ENCODE measurements at regions not wholly inside any gene's neighbourhood (a gene's known extent, or its start where the extent isn't known, plus 50 kb on each side); places are given as distances from the start of the nearest gene placed in this dataset.

DNA sequence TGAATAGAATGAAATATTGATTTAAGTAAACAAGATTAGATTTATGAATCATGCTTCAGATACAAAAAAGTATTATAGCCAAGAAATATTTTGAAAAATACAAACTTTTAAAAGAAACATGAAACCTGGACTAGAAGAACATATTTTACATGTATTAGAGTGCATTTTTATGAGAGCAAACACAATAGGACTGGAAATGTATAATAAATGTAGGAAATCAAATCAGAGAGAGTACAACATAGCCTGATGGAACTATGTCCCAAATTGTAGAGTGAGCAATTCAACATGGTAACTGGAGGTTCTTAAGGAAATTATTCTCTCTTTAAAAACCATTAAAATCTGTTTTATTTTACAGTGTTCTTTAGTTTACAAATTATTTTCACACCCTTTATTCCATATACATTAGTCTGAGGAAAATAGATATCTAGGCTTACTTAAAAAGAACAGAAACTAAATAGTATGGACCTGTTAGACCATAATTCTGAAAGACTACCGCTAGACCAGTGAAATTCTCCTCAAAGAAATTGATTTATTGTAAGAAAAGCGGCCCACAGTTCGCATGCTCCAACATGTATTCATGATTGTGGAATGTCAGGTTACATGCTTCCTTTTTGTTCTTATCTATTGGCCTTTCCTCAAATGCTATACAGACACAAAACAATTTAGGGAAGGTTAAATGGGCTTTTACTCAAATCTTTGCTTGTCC is 1526.5 kb upstream of the SLC10A2 start:
- Histone ChIP-seq H3K9ac (ENCODE audit: low read length in 5 of 5) (no peak overlapping the region), H3K9me3 (ENCODE audit: control insufficient read depth in 5 of 5, low read length in 5 of 5) (no peaks in the 10 kb centered on the region), H3K4me3 (ENCODE audit: low read depth in 1 of 5, low read length in 5 of 5) (no peak overlapping the region), H3K27me3 (ENCODE audit: control insufficient read depth in 5 of 5, insufficient read depth in 4 of 5, low read length in 5 of 5) (no peaks in the 10 kb centered on the region), H3K27ac (ENCODE audit: low read depth, low read length) (no peak overlapping the region), H3K4me1 (ENCODE audit: control insufficient read depth in 5 of 5, insufficient read depth in 5 of 5, low read length in 5 of 5) (no peaks in the 10 kb centered on the region), H3K36me3 (ENCODE audit: control insufficient read depth in 5 of 5, insufficient read depth in 5 of 5, low read length in 5 of 5) (no peaks in the 10 kb centered on the region)

DNA sequence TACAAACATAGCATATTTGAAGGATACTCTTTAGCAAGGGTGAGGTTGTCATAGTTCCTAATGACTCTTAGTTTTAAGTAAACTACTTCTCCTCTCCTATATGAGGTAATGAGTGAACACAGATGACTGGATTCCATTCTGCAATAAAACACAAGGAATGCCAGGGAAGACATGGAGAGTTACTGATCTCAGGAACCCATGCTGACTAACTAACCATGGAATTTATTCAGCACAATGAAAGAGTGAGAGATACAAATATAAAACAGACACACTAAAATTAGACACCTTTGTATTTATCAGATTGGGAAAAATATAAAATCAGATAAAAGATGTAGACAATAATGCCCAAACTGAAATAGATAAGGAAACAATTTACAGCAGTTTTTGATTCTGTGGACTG is 1525.9 kb upstream of the SLC10A2 start:
- Histone ChIP-seq H3K36me3 (ENCODE audit: control insufficient read depth in 5 of 5, insufficient read depth in 5 of 5, low read length in 5 of 5) (no peaks in the 10 kb centered on the region), H3K9ac (ENCODE audit: low read length in 5 of 5) (no peak overlapping the region), H3K9me3 (ENCODE audit: control insufficient read depth in 5 of 5, low read length in 5 of 5) (no peaks in the 10 kb centered on the region), H3K4me1 (ENCODE audit: control insufficient read depth in 5 of 5, insufficient read depth in 5 of 5, low read length in 5 of 5) (no peaks in the 10 kb centered on the region), H3K27me3 (ENCODE audit: control insufficient read depth in 5 of 5, insufficient read depth in 4 of 5, low read length in 5 of 5) (no peaks in the 10 kb centered on the region), H3K4me3 (ENCODE audit: low read depth in 1 of 5, low read length in 5 of 5) (no peak overlapping the region), H3K27ac (ENCODE audit: low read depth, low read length) (no peak overlapping the region)

- no peaks in the 10 kb centered on the region for H3K36me3 ChIP-seq (ENCODE audit: control insufficient read depth in 5 of 5, insufficient read depth in 5 of 5, low read length in 5 of 5)
- H3K4me1 ChIP-seq (ENCODE audit: control insufficient read depth in 5 of 5, insufficient read depth in 5 of 5, low read length in 5 of 5): peaks cover 0 to 6% (median 4%) of the 10 kb centered on the region in 5 donors
- H3K9me3 ChIP-seq (ENCODE audit: control insufficient read depth in 5 of 5, low read length in 5 of 5): no peaks in the 10 kb centered on the region
- H3K27ac ChIP-seq (ENCODE audit: low read depth, low read length): no peak overlapping the region
- no peaks in the 10 kb centered on the region for H3K27me3 ChIP-seq (ENCODE audit: control insufficient read depth in 5 of 5, insufficient read depth in 4 of 5, low read length in 5 of 5)
- peak overlapping the region in 1 of 5 donors; percentile 16 for H3K4me3 ChIP-seq (ENCODE audit: low read depth in 1 of 5, low read length in 5 of 5)
- no peak overlapping the region for H3K9ac ChIP-seq (ENCODE audit: low read length in 5 of 5)
Measured at GRCh38 chr13:104586051-104586746, 1520.0 kb upstream of the SLC10A2 start.

DNA sequence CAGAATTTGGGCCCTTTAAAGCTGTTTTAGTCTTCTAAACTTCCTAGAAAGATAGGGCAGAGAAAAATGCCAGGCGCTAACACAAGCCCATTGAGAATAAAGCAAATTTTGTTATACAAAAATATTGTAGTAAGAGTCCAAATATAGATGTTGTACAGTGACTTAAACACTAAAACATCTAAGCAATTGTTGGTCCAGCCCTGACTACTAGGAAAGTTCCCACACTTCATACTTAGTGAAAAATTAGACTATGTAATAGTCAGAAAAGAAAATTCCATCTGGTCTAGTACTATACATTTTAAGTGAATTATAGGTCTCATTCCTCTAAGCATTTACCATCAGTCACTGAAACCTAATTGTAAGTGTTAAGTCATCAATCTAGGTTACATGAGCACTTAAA is 1518.3 kb upstream of the SLC10A2 start:
- Histone ChIP-seq H3K9me3 (ENCODE audit: control insufficient read depth in 5 of 5, low read length in 5 of 5) (no peaks in the 10 kb centered on the region), H3K4me3 (ENCODE audit: low read depth in 1 of 5, low read length in 5 of 5) (no peak overlapping the region), H3K9ac (ENCODE audit: low read length in 5 of 5) (no peak overlapping the region), H3K36me3 (ENCODE audit: control insufficient read depth in 5 of 5, insufficient read depth in 5 of 5, low read length in 5 of 5) (no peaks in the 10 kb centered on the region), H3K27ac (ENCODE audit: low read depth, low read length) (no peak overlapping the region), H3K4me1 (ENCODE audit: control insufficient read depth in 5 of 5, insufficient read depth in 5 of 5, low read length in 5 of 5) (peaks cover 0 to 6% (median 4%) of the 10 kb centered on the region in 5 donors), H3K27me3 (ENCODE audit: control insufficient read depth in 5 of 5, insufficient read depth in 4 of 5, low read length in 5 of 5) (no peaks in the 10 kb centered on the region)

DNA sequence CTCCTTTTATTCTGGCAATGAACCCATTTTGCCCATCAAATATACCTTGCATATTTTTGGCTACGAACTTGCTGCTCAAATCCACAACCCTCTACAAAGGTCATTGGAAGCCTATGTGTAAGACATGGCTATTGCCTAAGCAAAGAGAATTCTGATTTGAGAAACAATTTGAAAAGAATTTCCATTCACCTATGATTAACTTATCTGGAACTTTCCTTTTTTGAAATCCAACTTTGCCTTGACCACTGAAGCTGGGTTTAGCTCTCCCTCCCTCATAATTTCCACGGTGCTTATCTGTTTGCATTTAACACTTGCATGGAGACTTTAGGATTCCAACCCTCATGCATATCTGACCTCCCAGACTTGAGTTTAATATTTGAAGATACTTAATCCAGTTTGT is 1514.7 kb upstream of the SLC10A2 start:
- no peaks in the 10 kb centered on the region for H3K27me3 ChIP-seq (ENCODE audit: control insufficient read depth in 5 of 5, insufficient read depth in 4 of 5, low read length in 5 of 5)
- H3K36me3 ChIP-seq (ENCODE audit: control insufficient read depth in 5 of 5, insufficient read depth in 5 of 5, low read length in 5 of 5): no peaks in the 10 kb centered on the region
- no peak overlapping the region for H3K9ac ChIP-seq (ENCODE audit: low read length in 5 of 5)
- no peaks in the 10 kb centered on the region for H3K9me3 ChIP-seq (ENCODE audit: control insufficient read depth in 5 of 5, low read length in 5 of 5)
- peaks cover 0 to 3% (median 2%) of the 10 kb centered on the region in 5 donors for H3K4me1 ChIP-seq (ENCODE audit: control insufficient read depth in 5 of 5, insufficient read depth in 5 of 5, low read length in 5 of 5)
- H3K4me3 ChIP-seq (ENCODE audit: low read depth in 1 of 5, low read length in 5 of 5): no peak overlapping the region
- no peak overlapping the region for H3K27ac ChIP-seq (ENCODE audit: low read depth, low read length)

DNA sequence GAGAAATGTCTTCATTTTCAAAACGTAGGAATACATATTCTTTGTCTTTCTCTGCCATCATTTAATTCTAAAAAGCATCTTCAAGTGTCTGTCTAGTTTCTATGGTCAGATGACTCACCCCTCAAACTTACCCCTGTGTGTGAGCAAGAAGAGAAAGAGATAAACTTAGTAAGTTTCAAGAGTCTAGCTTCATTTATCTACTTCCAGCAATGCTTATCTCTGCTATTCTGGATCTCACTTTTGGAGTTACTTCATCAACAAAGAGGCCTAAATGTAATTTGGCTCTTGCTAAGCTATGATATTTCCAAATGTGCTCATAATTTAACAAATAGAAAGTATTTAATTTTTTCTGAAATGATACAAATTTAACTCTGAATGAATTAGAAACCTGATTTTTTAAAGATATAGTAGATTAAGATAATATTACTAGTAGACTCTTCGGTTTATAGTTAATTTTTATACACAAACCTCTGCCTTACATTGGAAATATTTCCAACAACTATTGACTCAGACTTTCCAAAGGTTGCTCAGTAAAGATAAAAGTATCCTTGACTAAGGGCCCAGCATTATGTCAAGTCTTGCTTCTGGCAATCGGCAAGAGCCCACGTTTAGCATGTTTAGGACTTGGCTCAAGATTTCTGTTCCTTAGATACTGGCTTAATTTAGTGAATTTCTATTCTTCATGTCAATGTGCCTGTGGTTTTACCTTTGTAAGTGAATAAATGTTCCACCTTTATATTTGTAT is 1511.0 kb upstream of the SLC10A2 start:
- Histone ChIP-seq H3K9me3 (ENCODE audit: control insufficient read depth in 5 of 5, low read length in 5 of 5) (no peaks in the 10 kb centered on the region), H3K4me3 (ENCODE audit: low read depth in 1 of 5, low read length in 5 of 5) (no peak overlapping the region), H3K9ac (ENCODE audit: low read length in 5 of 5) (no peak overlapping the region), H3K27me3 (ENCODE audit: control insufficient read depth in 5 of 5, insufficient read depth in 4 of 5, low read length in 5 of 5) (no peaks in the 10 kb centered on the region), H3K4me1 (ENCODE audit: control insufficient read depth in 5 of 5, insufficient read depth in 5 of 5, low read length in 5 of 5) (no peaks in the 10 kb centered on the region), H3K36me3 (ENCODE audit: control insufficient read depth in 5 of 5, insufficient read depth in 5 of 5, low read length in 5 of 5) (no peaks in the 10 kb centered on the region), H3K27ac (ENCODE audit: low read depth, low read length) (no peak overlapping the region)

- H3K4me1 ChIP-seq (ENCODE audit: control insufficient read depth in 5 of 5, insufficient read depth in 5 of 5, low read length in 5 of 5): peaks cover 0 to 3% (median 0%) of the 10 kb centered on the region in 5 donors
Measured at GRCh38 chr13:104571893-104572229, 1505.6 kb upstream of the SLC10A2 start.

GRCh38 chr13:104571161-104571892 is 1505.1 kb upstream of the SLC10A2 start:
- Histone ChIP-seq H3K36me3 (ENCODE audit: control insufficient read depth in 5 of 5, insufficient read depth in 5 of 5, low read length in 5 of 5) (no peaks in the 10 kb centered on the region), H3K4me1 (ENCODE audit: control insufficient read depth in 5 of 5, insufficient read depth in 5 of 5, low read length in 5 of 5) (peaks cover 0 to 3% (median 0%) of the 10 kb centered on the region in 5 donors), H3K27ac (ENCODE audit: low read depth, low read length) (no peak overlapping the region), H3K27me3 (ENCODE audit: control insufficient read depth in 5 of 5, insufficient read depth in 4 of 5, low read length in 5 of 5) (no peaks in the 10 kb centered on the region), H3K9me3 (ENCODE audit: control insufficient read depth in 5 of 5, low read length in 5 of 5) (no peaks in the 10 kb centered on the region), H3K9ac (ENCODE audit: low read length in 5 of 5) (no peak overlapping the region), H3K4me3 (ENCODE audit: low read depth in 1 of 5, low read length in 5 of 5) (peak overlapping the region in 2 of 5 donors; percentile 0 to 37)

More at GRCh38 chr13:104571893-104572229, 1505.6 kb upstream of the SLC10A2 start:
- H3K9me3 ChIP-seq (ENCODE audit: control insufficient read depth in 5 of 5, low read length in 5 of 5): no peaks in the 10 kb centered on the region
- H3K9ac ChIP-seq (ENCODE audit: low read length in 5 of 5): no peak overlapping the region
- no peak overlapping the region for H3K27ac ChIP-seq (ENCODE audit: low read depth, low read length)
- peak overlapping the region in 1 of 5 donors; percentile 37 for H3K4me3 ChIP-seq (ENCODE audit: low read depth in 1 of 5, low read length in 5 of 5)
- no peaks in the 10 kb centered on the region for H3K27me3 ChIP-seq (ENCODE audit: control insufficient read depth in 5 of 5, insufficient read depth in 4 of 5, low read length in 5 of 5)
- H3K36me3 ChIP-seq (ENCODE audit: control insufficient read depth in 5 of 5, insufficient read depth in 5 of 5, low read length in 5 of 5): no peaks in the 10 kb centered on the region

DNA sequence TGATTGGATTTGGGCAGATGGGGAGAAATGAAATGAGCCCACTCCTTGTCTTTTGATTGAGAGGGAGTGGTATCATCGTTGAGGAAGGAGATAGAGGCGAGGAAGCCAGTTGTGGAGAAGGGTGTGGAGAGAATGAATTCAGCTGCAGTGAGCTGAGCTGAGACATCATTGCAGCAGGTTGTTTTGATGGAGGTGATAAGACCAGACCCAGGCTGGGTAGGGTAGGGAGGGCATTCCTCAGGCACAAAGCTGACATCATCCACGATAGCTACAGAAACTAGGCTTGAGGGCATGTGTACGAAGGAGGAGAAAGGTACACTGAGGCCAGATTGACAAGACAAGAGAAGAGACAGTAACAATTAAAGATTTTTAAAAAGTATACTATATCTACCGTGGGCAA is 1500.9 kb upstream of the SLC10A2 start:
- Histone ChIP-seq H3K9me3 (ENCODE audit: control insufficient read depth in 5 of 5, low read length in 5 of 5) (no peaks in the 10 kb centered on the region), H3K27me3 (ENCODE audit: control insufficient read depth in 5 of 5, insufficient read depth in 4 of 5, low read length in 5 of 5) (no peaks in the 10 kb centered on the region), H3K4me1 (ENCODE audit: control insufficient read depth in 5 of 5, insufficient read depth in 5 of 5, low read length in 5 of 5) (peaks cover 0 to 3% (median 0%) of the 10 kb centered on the region in 5 donors), H3K4me3 (ENCODE audit: low read depth in 1 of 5, low read length in 5 of 5) (no peak overlapping the region), H3K9ac (ENCODE audit: low read length in 5 of 5) (no peak overlapping the region), H3K27ac (ENCODE audit: low read depth, low read length) (no peak overlapping the region), H3K36me3 (ENCODE audit: control insufficient read depth in 5 of 5, insufficient read depth in 5 of 5, low read length in 5 of 5) (no peaks in the 10 kb centered on the region)

All from subcutaneous abdominal adipose tissue (tissue), 5 donors.